ENCODE measurements at regions not wholly inside any gene's neighbourhood (a gene's known extent, or its start where the extent isn't known, plus 50 kb on each side); places are given as distances from the start of the nearest gene placed in this dataset.

DNA sequence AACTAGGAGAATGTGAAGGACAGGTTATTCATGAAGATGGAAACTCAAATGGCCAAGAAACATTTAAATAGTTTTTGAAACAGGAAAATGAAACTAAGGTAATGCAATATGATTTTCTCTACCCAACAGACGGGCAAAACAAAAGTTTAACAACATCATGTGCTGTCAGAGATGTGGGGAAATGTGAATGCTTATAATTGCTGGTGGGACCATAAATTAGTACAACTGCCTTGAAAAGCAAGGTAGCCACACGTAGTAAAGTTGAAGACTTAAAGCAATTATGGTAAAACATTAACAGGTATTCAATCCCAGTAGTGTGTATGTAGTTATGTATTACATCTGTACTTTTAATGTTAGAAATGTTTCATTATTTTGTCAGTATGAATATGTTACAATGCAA lies 57.0 kb upstream of the C3orf80 start:
- intact Hi-C loops (cut with DNase I; ENCODE audit: low total_unique reads): no loop called here
- Histone ChIP-seq H3K27ac (no peak overlapping the region), H3K9me3 (no peaks in the 10 kb centered on the region), H3K36me3 (no peaks in the 10 kb centered on the region), H3K27me3 (replicated peaks in 1 of 7) (no peaks in the 10 kb centered on the region), H3K4me1 (no peaks in the 10 kb centered on the region), H3K4me3 (no peak overlapping the region)
- TF ChIP-seq POLR2A (IDR thresholded peaks at IDR 0.05) (no peak), POLR2AphosphoS5 (IDR thresholded peaks at IDR 0.05) (no peak)
- TF ChIP-seq, protein P1, sequence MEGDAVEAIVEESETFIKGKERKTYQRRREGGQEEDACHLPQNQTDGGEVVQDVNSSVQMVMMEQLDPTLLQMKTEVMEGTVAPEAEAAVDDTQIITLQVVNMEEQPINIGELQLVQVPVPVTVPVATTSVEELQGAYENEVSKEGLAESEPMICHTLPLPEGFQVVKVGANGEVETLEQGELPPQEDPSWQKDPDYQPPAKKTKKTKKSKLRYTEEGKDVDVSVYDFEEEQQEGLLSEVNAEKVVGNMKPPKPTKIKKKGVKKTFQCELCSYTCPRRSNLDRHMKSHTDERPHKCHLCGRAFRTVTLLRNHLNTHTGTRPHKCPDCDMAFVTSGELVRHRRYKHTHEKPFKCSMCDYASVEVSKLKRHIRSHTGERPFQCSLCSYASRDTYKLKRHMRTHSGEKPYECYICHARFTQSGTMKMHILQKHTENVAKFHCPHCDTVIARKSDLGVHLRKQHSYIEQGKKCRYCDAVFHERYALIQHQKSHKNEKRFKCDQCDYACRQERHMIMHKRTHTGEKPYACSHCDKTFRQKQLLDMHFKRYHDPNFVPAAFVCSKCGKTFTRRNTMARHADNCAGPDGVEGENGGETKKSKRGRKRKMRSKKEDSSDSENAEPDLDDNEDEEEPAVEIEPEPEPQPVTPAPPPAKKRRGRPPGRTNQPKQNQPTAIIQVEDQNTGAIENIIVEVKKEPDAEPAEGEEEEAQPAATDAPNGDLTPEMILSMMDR (IDR thresholded peaks at IDR 0.05 in 8 of 11, conservative IDR thresholded peaks at IDR 0.05 in 3 of 11): no peak
- WGBS, 5 donors: 72 to 81% (median 74%) methylated on average over 2 of the region's 2 CpGs
- DNase-seq: no peak

DNA sequence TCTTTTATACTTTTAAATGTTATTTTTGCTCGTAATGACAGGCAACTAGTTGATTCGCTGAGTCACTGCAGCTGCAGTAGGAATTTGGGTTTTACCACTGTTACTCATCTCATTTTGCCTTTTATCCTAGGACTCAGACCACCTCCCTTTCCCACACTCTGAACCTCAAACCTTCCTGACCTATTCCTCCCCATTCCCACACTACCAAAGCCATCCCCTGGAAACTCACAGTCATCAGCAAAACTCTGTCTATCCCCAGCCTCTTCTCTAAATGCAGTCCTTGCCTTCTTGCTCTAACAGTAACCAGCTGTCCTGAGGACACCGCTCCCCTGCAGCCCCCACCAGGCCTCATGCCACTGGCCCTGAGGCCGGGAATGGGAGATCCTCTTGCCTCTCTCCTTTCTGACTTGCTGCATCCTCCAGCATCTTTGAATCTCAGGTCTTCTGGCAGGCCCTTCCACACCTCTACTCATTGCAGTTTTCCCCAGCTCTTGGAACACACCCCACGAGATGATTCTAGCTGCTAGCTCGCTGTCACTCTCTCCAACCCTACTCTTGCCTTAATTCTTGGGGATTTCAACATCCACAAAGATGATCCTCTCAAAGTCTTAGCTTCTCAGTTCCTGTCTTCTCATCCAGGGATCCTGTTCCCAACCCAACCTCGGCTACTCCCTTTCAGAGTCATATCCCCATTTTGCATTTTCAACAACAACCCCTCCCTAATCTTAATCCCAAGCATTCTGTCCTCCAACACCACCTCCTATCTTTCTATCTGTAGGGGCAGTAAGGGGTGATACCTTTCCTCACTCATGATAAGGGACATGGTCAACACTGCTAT lies 55.9 kb upstream of the C3orf80 start:
- intact Hi-C loops (cut with DNase I; ENCODE audit: low total_unique reads): no loop called here
- H3K4me1 ChIP-seq: no peaks in the 10 kb centered on the region
- H3K36me3 ChIP-seq: no peaks in the 10 kb centered on the region
- no peak for TF ChIP-seq POLR2A (IDR thresholded peaks at IDR 0.05)
- TF ChIP-seq, protein P1 (IDR thresholded peaks at IDR 0.05 in 8 of 11, conservative IDR thresholded peaks at IDR 0.05 in 3 of 11): no peak
- no peak for TF ChIP-seq POLR2AphosphoS5 (IDR thresholded peaks at IDR 0.05)
- WGBS, 5 donors: 53 to 65% (median 56%) methylated on average over 7 of the region's 7 CpGs
- no peak overlapping the region for H3K4me3 ChIP-seq
- DNase-seq: no peak
- H3K27me3 ChIP-seq (replicated peaks in 1 of 7): no peaks in the 10 kb centered on the region
- H3K9me3 ChIP-seq: no peaks in the 10 kb centered on the region
- peak overlapping the region in 1 of 8 donors; percentile 15 for H3K27ac ChIP-seq

DNA sequence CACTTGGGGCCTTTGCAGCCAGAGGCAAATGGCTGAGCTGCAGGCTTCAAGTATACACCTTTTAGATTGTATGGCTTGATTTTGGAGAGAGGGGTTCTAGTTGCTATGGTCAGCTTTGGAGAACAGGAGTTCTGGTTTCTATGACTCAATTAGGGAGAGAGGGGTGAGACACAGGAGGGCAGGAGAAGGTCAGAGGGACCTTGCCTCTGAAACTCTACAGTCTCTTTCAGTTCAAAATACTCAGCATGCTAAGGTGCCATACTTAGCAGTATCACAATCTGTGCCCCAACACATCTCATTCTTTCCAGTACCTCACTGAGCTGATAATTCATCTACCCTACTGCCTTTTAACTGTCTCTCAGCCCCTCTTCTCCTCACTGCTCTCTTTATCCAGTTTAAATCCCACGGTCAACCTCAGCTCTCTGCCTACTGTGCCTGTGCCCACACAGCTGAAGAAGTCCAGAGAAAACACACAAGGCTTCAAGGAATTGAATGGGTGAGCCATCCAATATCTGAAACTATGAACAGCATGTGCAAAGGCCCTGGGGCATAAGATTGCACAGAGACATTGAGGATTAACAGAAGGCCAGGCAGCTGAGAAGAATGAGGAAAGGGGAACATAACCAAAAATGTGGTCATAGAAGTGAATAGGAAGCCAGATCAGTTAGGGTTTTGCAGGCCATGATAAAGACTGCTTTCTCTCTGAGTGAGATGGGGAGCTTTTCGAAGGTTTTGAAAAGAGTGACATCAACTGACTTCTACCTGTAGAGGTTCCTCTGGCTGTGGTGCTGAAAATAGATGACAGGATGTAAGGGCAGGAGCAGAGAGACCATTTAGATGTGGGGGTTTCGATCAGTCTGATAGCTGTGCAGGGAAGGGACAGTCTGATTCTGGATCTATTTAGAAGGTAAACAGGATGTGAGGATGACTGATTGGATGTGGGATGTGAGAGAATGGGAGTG lies 54.5 kb upstream of the C3orf80 start:
- H3K9me3 ChIP-seq: no peaks in the 10 kb centered on the region
- DNase-seq: no peak
- intact Hi-C loops (cut with DNase I; ENCODE audit: low total_unique reads): no loop called here
- H3K27me3 ChIP-seq (replicated peaks in 1 of 7): no peaks in the 10 kb centered on the region
- 65 to 71% (median 70%) methylated on average over 3 of the region's 3 CpGs for WGBS, 5 donors
- no peaks in the 10 kb centered on the region for H3K4me1 ChIP-seq
- no peak overlapping the region for H3K4me3 ChIP-seq
- TF ChIP-seq, protein P1 (IDR thresholded peaks at IDR 0.05 in 8 of 11, conservative IDR thresholded peaks at IDR 0.05 in 3 of 11): no peak
- TF ChIP-seq POLR2AphosphoS5 (IDR thresholded peaks at IDR 0.05) (no peak), POLR2A (IDR thresholded peaks at IDR 0.05) (no peak)
- H3K27ac ChIP-seq: no peak overlapping the region
- H3K36me3 ChIP-seq: no peaks in the 10 kb centered on the region

DNA sequence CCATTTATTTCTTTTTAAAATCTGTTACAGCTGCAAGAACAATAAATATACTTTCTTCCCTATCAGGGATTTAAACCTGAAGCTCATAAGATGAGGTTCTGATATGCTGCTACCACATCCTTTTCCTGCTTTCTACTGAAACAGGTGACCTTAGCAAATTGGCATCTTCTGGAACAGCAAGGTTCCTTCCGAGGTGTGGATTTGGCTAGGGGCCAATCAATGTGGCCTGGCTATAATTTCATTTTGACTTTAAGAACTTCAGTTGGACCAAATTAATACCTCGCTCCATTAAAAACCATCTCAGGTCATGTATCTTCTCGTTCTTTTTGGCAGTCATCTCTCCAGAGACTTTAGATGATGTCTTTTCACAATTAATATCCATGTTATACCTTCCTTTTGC lies 53.4 kb upstream of the C3orf80 start:
- H3K27ac ChIP-seq: no peak overlapping the region
- H3K27me3 ChIP-seq (replicated peaks in 1 of 7): no peaks in the 10 kb centered on the region
- H3K36me3 ChIP-seq: no peaks in the 10 kb centered on the region
- WGBS, 5 donors: 38 to 52% (median 41%) methylated on average over 3 of the region's 3 CpGs
- H3K4me1 ChIP-seq: no peaks in the 10 kb centered on the region
- DNase-seq: no peak
- intact Hi-C loops (cut with DNase I; ENCODE audit: low total_unique reads): no loop called here
- no peak overlapping the region for H3K4me3 ChIP-seq
- H3K9me3 ChIP-seq: no peaks in the 10 kb centered on the region
- TF ChIP-seq, protein P1 (IDR thresholded peaks at IDR 0.05 in 8 of 11, conservative IDR thresholded peaks at IDR 0.05 in 3 of 11): no peak
- TF ChIP-seq POLR2AphosphoS5 (IDR thresholded peaks at IDR 0.05): no peak

All from spleen (tissue), 11 donors.